ENCODE measurements at regions not wholly inside any gene's neighbourhood (a gene's known extent, or its start where the extent isn't known, plus 50 kb on each side); places are given as distances from the start of the nearest gene placed in this dataset.
"Not testable (repeated sequence)": the region's sequence is repeated elsewhere in the genome, so short reads cannot be mapped to it uniquely, and the experiment has no call there.

DNA sequence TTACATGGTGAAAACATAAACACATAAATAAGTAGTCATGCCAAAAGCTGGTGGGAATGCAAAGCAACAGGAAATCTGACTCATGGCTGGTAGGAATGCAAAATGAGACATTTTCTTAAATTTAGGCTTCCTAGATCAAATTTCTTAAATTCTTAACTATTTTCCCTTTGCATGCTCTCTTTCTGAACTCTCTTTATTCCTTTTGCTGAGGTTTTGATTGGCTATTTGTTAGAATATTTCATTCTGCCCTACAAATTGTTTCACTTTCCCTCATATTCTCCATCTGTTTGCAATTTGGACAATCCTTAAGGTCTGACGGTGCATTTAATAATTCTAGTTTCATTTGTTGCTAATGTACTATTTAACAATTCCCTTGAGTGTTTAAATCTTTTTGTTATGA, 437.5 kb upstream of the RGS17 start:
- no peak for DNase-seq (ENCODE audit: low spot score)

GRCh38 chr6:153564803-153565202, 433.7 kb upstream of the RGS17 start:
- DNase-seq (ENCODE audit: low spot score): no peak

DNA sequence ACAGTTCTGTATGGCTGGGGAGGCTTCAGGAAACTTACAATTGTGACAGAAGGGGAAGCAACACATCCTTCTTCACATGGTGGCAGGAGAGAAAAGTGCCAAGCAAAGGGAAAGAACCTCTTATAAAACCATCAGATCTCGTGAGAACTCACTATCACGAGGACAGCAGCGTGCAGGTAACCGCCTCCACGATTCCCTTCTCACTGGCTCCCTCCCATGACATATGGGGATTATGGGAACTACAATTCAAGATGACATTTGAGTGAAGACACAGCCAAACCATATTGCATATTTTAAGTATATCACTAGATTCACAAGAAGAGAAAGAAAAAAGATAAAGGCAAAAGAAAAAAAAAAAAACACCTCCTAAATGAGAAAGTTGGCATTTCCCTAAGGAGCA, 431.9 kb upstream of the RGS17 start:
- DNase-seq (ENCODE audit: low spot score): no peak

GRCh38 chr6:153553627-153554026, 422.5 kb upstream of the RGS17 start:
- DNase-seq (ENCODE audit: low spot score): no peak

DNA sequence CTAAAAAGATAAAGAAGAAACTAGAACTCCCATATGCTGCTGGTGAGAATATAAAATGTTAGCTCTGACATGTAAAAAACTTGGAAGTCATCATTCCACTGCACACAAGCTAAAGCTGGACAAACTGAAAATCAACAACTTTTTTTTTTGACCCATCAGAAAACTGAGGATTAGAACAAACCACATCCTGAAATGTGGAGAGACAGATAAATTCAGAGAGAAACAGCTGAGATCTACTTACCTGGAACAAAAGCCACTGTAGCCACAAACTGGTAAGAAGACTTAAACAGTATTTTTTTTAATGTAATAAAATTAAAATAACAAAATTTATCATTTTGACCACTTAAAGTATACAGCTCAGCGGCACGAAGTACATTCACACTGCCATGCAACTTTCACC, 408.5 kb upstream of the RGS17 start:
- DNase-seq (ENCODE audit: low spot score): no peak

GRCh38 chr6:153538491-153538890, 407.4 kb upstream of the RGS17 start:
- no peak for DNase-seq (ENCODE audit: low spot score)

GRCh38 chr6:153537422-153537821, 406.3 kb upstream of the RGS17 start:
- DNase-seq (ENCODE audit: low spot score): no peak

GRCh38 chr6:153526479-153526878, 395.4 kb upstream of the RGS17 start:
- DNase-seq (ENCODE audit: low spot score): no peak

GRCh38 chr6:153525998-153526397, 394.9 kb upstream of the RGS17 start:
- DNase-seq (ENCODE audit: low spot score): no peak

DNA sequence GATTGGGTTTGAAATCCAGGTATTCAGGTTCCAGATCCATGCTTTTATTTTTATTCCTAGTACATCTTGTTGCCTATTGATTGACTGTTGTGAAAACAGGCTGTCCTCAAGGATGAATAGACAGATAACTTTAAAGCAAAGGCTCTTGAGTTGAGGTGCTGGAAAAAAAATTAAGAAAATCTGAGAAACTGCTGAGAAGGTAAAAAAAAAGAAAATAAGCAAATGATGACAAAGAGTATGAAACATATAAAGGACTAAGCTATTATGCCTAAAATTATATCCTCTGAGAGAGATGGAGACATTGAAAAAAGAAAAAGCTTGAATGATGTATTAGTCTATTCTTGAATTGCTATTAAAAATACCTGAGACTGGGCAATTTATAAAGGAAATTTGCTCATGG, 392.3 kb upstream of the RGS17 start:
- DNase-seq (ENCODE audit: low spot score): no peak

DNA sequence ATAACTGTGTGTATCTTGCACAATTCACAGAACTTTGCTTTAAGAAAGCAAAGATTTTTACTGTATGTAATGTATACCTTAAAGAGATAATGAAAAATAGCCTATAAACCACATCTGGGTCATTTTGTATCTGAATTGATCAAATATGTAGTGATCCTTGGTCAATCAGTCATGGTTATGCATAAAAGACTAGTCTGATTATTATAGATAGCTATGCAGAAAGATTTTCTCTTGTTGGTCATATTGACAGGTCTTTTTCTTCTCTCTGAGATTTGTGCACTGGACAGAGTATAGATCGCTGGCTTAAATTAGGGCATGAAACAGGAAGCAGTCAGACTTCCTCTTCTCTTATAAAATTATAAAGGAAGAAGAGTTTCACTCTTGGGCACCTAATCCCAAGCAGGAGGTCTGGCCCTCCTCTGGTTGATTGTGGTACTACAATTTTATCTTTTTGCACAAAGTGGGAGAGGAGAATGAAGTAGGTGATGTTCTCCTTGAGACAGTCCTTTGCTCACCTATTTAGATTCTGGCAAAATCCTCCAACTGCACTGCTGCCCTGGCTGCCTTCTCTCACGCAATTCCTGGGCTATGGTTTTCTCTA, 380.9 kb upstream of the RGS17 start:
- no peak for DNase-seq (ENCODE audit: low spot score)

DNA sequence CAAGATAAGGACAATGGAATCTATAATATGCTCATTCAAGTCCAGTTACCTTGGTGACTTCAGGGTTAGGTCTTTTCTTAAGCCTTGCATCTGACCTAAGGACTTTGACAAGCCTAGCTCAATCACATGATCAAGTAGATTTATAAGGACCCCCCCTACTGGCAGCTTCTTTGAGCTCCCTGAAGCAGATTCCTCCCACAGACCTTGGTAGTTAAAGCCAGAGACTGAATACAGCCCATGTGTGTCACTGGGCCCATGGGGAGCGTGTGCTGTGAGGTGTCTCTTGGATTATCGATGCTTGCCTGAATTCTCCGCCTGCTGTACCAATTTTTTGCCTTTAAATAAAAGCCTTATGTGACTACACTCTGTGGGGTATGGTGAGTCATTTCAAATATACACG, 372.7 kb upstream of the RGS17 start:
- no peak for DNase-seq (ENCODE audit: low spot score)

DNA sequence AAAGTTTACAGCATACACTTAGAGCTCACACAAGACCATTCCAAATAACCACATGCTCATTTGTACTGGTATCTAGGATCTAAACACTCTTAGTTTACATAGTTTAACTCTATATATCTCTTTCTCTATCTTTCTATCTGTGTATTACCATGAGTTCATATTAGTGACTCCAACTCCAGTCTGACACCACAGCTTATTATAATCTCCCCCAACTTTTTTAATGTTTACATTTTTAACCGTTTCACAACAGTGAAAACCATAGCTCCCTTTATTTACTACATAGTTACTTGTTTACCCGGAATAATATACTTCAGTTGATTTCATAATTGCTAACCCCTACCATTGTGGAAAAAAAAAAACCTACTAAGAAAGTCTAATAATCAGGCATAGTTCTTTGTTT, 362.4 kb upstream of the RGS17 start:
- no peak for DNase-seq (ENCODE audit: low spot score)

- DNase-seq (ENCODE audit: low spot score): no peak
These were observed 358.4 kb upstream of the RGS17 start for GRCh38 chr6:153489479-153489878.

- no peak for DNase-seq (ENCODE audit: low spot score)
These were observed 357.2 kb upstream of the RGS17 start for GRCh38 chr6:153488267-153488666.

DNA sequence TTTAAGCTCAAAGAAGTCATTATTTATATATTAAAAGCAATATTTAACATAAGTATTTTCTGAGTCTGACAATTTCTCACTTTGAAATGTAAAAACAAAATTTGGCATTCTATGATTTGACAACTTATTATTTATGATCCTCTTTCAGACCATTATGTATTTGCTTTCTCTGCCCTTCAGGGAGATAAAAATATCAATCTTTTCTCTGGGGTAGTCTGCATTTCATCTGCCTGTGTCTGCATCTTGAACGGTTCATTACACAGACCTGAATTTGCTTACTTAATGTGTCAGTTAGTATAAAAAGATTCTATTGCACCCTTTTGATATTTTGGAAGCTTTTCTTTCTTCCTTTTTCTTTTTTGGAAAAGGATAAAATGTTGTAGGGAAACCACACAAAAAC, 354.0 kb upstream of the RGS17 start:
- no peak for DNase-seq (ENCODE audit: low spot score)

- DNase-seq (ENCODE audit: low spot score): no peak
These were observed 353.0 kb upstream of the RGS17 start for GRCh38 chr6:153484056-153484455.

- no peak for DNase-seq (ENCODE audit: low spot score)
These were observed 345.2 kb upstream of the RGS17 start for GRCh38 chr6:153476243-153476642.

DNA sequence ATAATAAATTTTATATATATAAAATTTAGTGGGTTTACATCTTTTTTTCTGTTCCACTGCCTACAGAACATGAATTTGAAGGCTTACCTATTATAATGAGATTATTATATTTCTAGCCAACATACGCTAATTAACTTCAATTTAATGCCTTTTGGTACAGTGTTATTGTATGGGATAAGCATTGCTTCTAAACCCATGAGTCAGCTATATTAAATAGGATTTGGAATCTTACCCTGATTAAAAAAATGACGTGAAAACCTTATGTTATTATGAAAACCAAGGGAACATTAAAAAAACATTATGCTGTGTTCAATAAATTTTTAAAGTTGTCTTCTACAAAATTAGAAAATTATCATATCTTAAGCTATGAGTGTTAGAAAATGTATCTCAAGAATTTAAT, 334.0 kb upstream of the RGS17 start:
- no peak for DNase-seq (ENCODE audit: low spot score)

- no peak for DNase-seq (ENCODE audit: low spot score)
These were observed 318.2 kb upstream of the RGS17 start for GRCh38 chr6:153449279-153449678.

GRCh38 chr6:153442749-153443148, 311.7 kb upstream of the RGS17 start:
- DNase-seq (ENCODE audit: low spot score): not testable (repeated sequence)

GRCh38 chr6:153442096-153442495, 311.0 kb upstream of the RGS17 start:
- no peak for DNase-seq (ENCODE audit: low spot score)

DNA sequence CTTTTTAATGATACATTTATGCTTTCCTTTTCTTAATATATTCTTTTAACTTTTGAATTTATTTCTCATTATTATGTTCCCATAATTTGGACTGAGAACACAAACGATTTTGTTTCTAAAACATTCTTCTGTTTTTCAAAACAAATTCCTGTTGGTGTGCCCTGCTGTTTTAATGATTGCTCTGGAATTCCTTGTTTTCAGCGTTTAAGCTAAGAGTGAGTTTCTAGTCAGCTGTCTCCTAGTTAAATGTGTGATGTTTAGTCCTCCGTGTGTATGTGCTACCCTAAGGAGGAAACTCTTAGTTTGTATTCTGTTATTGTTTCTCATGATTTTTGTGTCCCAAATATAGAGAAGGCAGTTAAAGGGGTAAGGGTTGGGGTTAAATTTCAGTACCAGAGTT, 306.1 kb upstream of the RGS17 start:
- no peak for DNase-seq (ENCODE audit: low spot score)

DNA sequence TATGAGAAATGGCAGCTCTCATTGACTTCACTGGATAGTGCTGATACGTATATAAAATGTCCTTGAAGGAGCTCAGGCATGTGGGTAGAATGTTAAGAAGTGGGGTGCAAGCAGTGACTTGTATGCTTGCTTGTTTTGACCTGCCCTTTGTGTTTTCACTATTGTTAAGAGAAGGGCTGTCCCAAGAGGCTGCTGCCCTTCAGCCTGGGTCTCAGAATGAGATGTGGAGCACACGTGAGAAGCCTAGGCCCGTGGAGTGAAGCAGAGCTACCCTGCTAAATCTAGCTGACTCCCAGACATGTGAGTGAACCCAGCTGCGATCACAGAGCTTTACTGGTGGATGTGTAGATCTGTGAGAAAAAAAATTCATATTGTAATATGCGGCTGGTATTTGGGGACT, 305.3 kb upstream of the RGS17 start:
- DNase-seq (ENCODE audit: low spot score): no peak

All from mesenteric fat pad (tissue), 1 donor.